B cell (primary cell): ENCODE measurements at regions not wholly inside any gene's neighbourhood (a gene's known extent, or its start where the extent isn't known, plus 50 kb on each side); places are given as distances from the start of the nearest gene placed in this dataset.

Experiments
- EZH2 ChIP-seq: IDR thresholded peaks from 2 replicates; pipeline ENCODE4 v1.6.1; 2012; ENCODE audit warnings: borderline replicate concordance, low read depth, mild to moderate bottlenecking, moderate library complexity, low read length; ENCODE audit not compliant: insufficient read depth, poor library complexity, severe bottlenecking
- TF ChIP-seq, protein P1 (sequence below): fragments of 200-600 bp; IDR thresholded peaks from one replicate; pipeline ENCODE4 v1.8.0; 2022; ENCODE audit warnings: antibody characterized with exemption, mild to moderate bottlenecking

DNA sequence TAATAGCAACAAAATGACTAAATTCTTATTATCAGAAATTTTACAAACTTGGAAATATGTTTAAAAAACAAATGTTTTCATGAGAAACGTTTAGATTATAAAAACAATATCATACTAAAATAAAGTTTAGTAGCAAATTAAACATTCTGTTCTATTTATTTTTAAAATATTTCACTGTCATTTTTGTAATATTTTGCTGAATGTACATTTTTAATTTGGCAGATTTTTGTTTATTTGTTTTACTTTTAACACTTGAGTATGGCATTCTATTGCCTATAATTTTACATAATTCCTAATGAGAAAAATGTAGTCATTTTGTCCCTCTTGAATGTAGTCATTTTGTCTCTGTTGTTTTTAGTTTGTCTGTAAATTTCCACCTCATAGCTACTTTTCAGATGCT, 1400.2 kb downstream of the GRIK2 start:
- TF ChIP-seq, protein P1, sequence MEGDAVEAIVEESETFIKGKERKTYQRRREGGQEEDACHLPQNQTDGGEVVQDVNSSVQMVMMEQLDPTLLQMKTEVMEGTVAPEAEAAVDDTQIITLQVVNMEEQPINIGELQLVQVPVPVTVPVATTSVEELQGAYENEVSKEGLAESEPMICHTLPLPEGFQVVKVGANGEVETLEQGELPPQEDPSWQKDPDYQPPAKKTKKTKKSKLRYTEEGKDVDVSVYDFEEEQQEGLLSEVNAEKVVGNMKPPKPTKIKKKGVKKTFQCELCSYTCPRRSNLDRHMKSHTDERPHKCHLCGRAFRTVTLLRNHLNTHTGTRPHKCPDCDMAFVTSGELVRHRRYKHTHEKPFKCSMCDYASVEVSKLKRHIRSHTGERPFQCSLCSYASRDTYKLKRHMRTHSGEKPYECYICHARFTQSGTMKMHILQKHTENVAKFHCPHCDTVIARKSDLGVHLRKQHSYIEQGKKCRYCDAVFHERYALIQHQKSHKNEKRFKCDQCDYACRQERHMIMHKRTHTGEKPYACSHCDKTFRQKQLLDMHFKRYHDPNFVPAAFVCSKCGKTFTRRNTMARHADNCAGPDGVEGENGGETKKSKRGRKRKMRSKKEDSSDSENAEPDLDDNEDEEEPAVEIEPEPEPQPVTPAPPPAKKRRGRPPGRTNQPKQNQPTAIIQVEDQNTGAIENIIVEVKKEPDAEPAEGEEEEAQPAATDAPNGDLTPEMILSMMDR, result no peak
- no peak for TF ChIP-seq EZH2
